Esophagus squamous epithelium (tissue), 5 donors: ENCODE measurements at regions not wholly inside any gene's neighbourhood (a gene's known extent, or its start where the extent isn't known, plus 50 kb on each side); places are given as distances from the start of the nearest gene placed in this dataset.

ENCODE experiments used
- DNase-seq: peaks from one replicate; lab custom pipeline; 2025; lab: John Stamatoyannopoulos, UW
- H3K27ac ChIP-seq, 4 donors: fragments of 200-600 bp; sonication (generic); one replicate each; pipeline ENCODE4 v1.5.1; 2016 to 2019; ENCODE audit warnings: mild to moderate bottlenecking in 1 of 4
- H3K27me3 ChIP-seq, 4 donors: fragments of 200-600 bp; sonication (generic); 1 replicate in 3 of 4; 2 replicates in 1 of 4; pipeline versions ENCODE4 v1.5.1 to v1.6.0; 2017 to 2021; ENCODE audit warnings: antibody characterized with exemption in 1 of 4
- H3K36me3 ChIP-seq, 3 donors: fragments of 200-600 bp; sonication (generic); one replicate each; pipeline ENCODE4 v1.5.1; 2016 to 2019
- H3K4me1 ChIP-seq, 3 donors: fragments of 200-600 bp; sonication (generic); one replicate each; pipeline ENCODE4 v1.5.1; 2017 to 2019
- H3K4me3 ChIP-seq, 4 donors: fragments of 200-600 bp; sonication (generic); 1 replicate in 3 of 4; 2 replicates in 1 of 4; pipeline ENCODE4 v1.5.1; 2016 to 2019; ENCODE audit warnings: mild to moderate bottlenecking in 2 of 4, moderate library complexity in 1 of 4
- H3K9me3 ChIP-seq, 3 donors: fragments of 200-600 bp; sonication (generic); one replicate each; pipeline ENCODE4 v1.5.1; 2016 to 2019
- POLR2A ChIP-seq, 4 donors: fragments of 450-650 bp; IDR thresholded peaks; one replicate each; pipeline ENCODE4 v1.6.1; 2017; ENCODE audit warnings: antibody characterized with exemption in 4 of 4, mild to moderate bottlenecking in 4 of 4, moderate library complexity in 3 of 4
- WGBS, 2 donors: methylation state at CpG; one replicate each; pipeline ENCODE4 v1.1.5; 2018; 5-methylcytosine and 5-hydroxymethylcytosine counted together
- intact Hi-C: fragments of 100-400 bp; cut with DNase I; formaldehyde crosslinking; loops from one replicate; pipeline ENCODE4 v1.15.0; 2022
- TF ChIP-seq, protein P1 (sequence below), 6 experiments: fragments of 450-650 bp in 4 of 6; fragments of 200-600 bp in 2 of 6; sonication (generic) in 2 of 6; IDR thresholded peaks; one replicate each; pipeline ENCODE4 v1.5.1; 2016 to 2019; ENCODE audit warnings: antibody characterized with exemption in 6 of 6, mild to moderate bottlenecking in 4 of 6, moderate library complexity in 4 of 6
- donor health status: DM: yes; HTN: yes; CAD: no.

DNA sequence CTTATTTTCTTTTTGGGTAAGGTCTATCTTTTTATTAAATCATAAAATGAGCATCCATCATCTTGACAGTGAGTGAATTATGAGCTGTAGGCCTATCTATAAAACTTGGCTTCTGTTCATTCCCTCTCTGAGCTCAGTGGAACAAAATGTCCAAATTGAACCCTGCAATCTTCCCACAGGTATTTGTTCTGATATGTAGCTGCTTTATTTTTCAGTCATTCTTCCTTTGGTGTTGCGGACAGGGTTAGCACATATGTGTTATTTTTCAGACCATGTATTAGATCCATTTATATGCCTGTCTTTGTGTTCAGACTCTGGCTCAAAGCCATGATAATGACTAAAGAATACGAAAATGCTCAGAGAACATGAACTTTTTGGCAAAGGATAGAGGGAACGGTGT, 201.6 kb upstream of the KIAA1217 start:
- Histone ChIP-seq H3K36me3 (no peaks in the 10 kb centered on the region), H3K27ac (no peak overlapping the region), H3K4me1 (peaks cover 0 to 9% (median 4%) of the 10 kb centered on the region in 3 donors), H3K4me3 (no peak overlapping the region), H3K27me3 (no peaks in the 10 kb centered on the region), H3K9me3 (no peaks in the 10 kb centered on the region)
- TF ChIP-seq, protein P1, sequence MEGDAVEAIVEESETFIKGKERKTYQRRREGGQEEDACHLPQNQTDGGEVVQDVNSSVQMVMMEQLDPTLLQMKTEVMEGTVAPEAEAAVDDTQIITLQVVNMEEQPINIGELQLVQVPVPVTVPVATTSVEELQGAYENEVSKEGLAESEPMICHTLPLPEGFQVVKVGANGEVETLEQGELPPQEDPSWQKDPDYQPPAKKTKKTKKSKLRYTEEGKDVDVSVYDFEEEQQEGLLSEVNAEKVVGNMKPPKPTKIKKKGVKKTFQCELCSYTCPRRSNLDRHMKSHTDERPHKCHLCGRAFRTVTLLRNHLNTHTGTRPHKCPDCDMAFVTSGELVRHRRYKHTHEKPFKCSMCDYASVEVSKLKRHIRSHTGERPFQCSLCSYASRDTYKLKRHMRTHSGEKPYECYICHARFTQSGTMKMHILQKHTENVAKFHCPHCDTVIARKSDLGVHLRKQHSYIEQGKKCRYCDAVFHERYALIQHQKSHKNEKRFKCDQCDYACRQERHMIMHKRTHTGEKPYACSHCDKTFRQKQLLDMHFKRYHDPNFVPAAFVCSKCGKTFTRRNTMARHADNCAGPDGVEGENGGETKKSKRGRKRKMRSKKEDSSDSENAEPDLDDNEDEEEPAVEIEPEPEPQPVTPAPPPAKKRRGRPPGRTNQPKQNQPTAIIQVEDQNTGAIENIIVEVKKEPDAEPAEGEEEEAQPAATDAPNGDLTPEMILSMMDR (IDR thresholded peaks at IDR 0.05): no peak
- TF ChIP-seq POLR2A (IDR thresholded peaks at IDR 0.05): no peak
- intact Hi-C loops: no loop called here
- 42 to 53% methylated on average over 3 of the region's 3 CpGs for WGBS, 2 donors
- DNase-seq: no peak

DNA sequence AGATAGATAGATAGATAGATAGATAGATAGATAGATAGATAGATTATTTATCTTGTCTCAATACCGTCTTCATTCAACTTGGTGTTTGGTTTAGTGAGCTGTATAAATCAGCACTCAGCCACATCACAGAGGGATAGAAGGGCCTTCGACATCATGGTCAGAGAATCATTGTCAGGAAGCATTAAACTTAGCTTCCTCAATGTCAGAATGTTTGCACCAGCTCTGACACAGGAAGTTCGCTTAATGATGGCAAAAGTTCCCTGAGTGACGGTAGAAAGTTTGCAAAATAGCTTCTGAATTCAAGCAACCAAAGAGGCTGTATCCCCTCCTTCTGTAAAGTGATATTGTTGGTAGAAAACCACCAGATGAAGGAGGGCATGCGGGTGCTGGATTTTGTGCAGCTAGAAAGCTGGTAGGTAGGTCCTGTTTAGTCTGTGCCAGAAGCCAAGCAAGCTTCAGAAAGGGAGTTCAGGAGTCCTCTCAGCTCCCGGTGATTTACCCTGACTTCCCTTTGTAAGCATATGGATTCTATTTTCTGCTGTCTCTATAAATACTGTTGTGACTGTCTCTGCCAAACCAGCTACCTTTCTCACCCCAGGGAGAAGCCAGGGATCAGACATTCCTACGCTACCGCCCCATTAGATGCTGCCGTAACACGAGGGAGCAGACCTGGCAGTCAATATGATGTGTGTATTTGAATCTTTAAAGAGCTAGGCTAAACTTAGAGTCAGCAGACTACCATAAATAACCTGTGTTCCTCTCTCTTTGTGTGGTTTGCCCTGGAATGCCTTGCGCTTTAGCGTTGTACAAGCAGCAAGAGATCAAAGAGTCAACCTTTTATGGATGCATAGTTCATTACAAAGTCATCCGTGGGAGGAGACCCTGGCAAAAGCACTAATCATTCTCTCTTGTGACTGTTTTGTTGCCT, 200.5 kb upstream of the KIAA1217 start:
- no peak overlapping the region for H3K4me3 ChIP-seq
- no peak for TF ChIP-seq POLR2A (IDR thresholded peaks at IDR 0.05)
- TF ChIP-seq, protein P1 (IDR thresholded peaks at IDR 0.05): no peak
- H3K9me3 ChIP-seq: no peaks in the 10 kb centered on the region
- no peaks in the 10 kb centered on the region for H3K27me3 ChIP-seq
- H3K36me3 ChIP-seq: no peaks in the 10 kb centered on the region
- H3K4me1 ChIP-seq: peaks cover 0 to 9% (median 4%) of the 10 kb centered on the region in 3 donors
- 26 to 34% methylated on average over 12 to 13 of the region's 13 CpGs for WGBS, 2 donors
- no peak for DNase-seq
- intact Hi-C loops: no loop called here
- H3K27ac ChIP-seq: peak overlapping the region in 1 of 4 donors; percentile 47

DNA sequence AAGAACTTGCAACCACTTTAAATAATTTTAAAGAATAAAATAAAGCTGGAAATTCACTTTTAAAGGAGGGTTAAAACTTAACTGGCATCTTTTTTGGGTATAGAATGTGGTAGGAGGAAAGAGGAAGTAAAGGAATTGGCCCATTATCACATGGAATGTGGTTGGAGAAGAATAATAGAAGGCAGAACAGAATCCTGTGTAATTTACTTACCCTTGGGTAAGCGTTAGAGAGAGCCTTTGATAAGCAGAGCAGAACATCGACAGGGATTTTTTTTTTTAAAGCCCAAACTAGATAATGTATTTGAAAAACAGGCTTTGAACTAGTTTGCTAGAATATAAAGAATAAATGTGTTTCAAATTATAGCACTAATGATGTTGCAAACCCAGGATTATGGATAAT, 199.8 kb upstream of the KIAA1217 start:
- 24 to 37% methylated on average over 2 of the region's 2 CpGs for WGBS, 2 donors
- Histone ChIP-seq H3K27me3 (no peaks in the 10 kb centered on the region), H3K9me3 (no peaks in the 10 kb centered on the region), H3K4me3 (no peak overlapping the region), H3K36me3 (no peaks in the 10 kb centered on the region), H3K4me1 (peaks cover 0 to 9% (median 4%) of the 10 kb centered on the region in 3 donors), H3K27ac (no peak overlapping the region)
- no peak for TF ChIP-seq POLR2A (IDR thresholded peaks at IDR 0.05)
- TF ChIP-seq, protein P1 (IDR thresholded peaks at IDR 0.05): no peak
- intact Hi-C loops: no loop called here
- no peak for DNase-seq

- Histone ChIP-seq H3K27ac (no peak overlapping the region), H3K4me3 (no peak overlapping the region), H3K4me1 (peaks cover 0 to 9% (median 4%) of the 10 kb centered on the region in 3 donors), H3K9me3 (no peaks in the 10 kb centered on the region), H3K36me3 (no peaks in the 10 kb centered on the region), H3K27me3 (no peaks in the 10 kb centered on the region)
- TF ChIP-seq POLR2A (IDR thresholded peaks at IDR 0.05): no peak
- TF ChIP-seq, protein P1 (IDR thresholded peaks at IDR 0.05): no peak
- intact Hi-C loops: no loop called here
- WGBS, 2 donors: 73 to 87% methylated on average over 1 of the region's 1 CpG
- DNase-seq: no peak
These were observed 199.2 kb upstream of the KIAA1217 start for GRCh38 chr10:24009736-24010135.

DNA sequence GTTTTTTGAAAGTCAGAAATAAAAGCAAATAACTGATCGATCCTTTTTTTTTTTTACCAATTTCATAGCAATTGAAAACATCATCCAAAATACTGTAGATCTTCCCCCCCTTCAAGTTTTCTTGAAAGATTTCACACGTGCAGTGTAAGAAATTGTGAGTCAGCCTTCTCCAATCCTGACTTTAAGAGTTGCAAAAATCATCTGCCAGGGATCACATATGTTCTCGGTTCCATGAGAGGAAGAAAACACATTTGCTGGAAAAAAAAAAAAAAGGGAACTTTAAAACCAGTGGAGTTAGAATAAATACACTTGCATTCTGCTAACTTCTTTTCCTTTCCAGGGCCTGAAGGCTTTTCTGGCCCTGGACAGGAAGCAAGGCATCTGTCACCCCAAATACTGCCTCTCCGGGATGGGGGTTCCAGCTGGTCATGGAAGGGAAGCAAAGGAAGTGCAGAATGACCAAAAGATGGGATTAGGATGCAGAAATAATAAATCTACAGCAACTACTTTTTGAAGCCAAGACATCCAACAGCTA, 198.4 kb upstream of the KIAA1217 start:
- TF ChIP-seq, protein P1 (IDR thresholded peaks at IDR 0.05): no peak
- TF ChIP-seq POLR2A (IDR thresholded peaks at IDR 0.05): no peak
- Histone ChIP-seq H3K27ac (no peak overlapping the region), H3K27me3 (no peaks in the 10 kb centered on the region), H3K4me1 (peaks cover 0 to 9% (median 4%) of the 10 kb centered on the region in 3 donors), H3K36me3 (no peaks in the 10 kb centered on the region), H3K4me3 (no peak overlapping the region), H3K9me3 (no peaks in the 10 kb centered on the region)
- DNase-seq: no peak
- intact Hi-C loops: no loop called here
- 62 to 63% methylated on average over 4 of the region's 4 CpGs for WGBS, 2 donors
